ENCODE measurements at regions not wholly inside any gene's neighbourhood (a gene's known extent, or its start where the extent isn't known, plus 50 kb on each side); places are given as distances from the start of the nearest gene placed in this dataset.

DNA sequence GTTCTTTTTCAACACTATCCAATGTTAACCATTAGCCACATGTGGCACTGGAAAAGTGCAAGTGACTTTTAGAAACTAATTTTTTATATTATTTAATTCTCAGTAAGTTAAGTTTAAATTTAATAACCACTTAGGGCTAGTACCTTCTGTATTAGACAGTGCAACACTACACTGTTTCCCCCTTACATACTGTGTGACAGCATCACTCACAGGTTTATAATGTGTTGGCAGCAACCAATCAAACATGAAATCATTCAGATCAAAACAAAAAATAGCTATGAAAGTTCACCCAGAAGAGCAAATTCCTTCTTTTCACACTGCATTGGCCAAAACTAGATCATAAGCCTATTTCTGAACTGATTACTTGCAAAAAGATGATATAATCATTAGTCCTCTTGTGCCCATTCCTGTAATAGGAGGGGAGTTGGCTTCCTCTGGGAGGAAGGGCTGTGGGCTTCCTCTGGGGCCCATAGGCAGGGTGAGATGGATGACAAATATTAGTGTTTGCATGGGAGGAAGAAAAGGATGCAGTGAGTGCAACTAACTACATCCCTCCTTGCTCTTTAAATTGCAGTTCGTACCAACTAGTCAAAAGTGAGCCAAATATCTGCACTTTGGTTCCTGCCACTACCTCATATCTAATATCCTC, 708.1 kb upstream of the RGMB start:
- TF ChIP-seq RFX5 (IDR thresholded peaks at IDR 0.05; ENCODE audit: low read depth, low read length) (no peak), MAFK (IDR thresholded peaks at IDR 0.05; ENCODE audit: low read depth, low read length) (no peak), POLR2A (IDR thresholded peaks at IDR 0.05; ENCODE audit: low read depth, low read length) (no peak), BHLHE40 (IDR thresholded peaks at IDR 0.05; ENCODE audit: low read depth, low read length) (no peak), FOS (IDR thresholded peaks at IDR 0.05; ENCODE audit: low read depth, low read length) (no peak), RCOR1 (IDR thresholded peaks at IDR 0.05; ENCODE audit: insufficient replicate concordance, low read length) (no peak), RAD21 (IDR thresholded peaks at IDR 0.05; ENCODE audit: low read length) (no peak), CEBPB (IDR thresholded peaks at IDR 0.05; ENCODE audit: low read depth, low read length) (no peak), NFE2L2 (IDR thresholded peaks at IDR 0.05; ENCODE audit: low read depth, low read length) (no peak), SMC3 (IDR thresholded peaks at IDR 0.05; ENCODE audit: low read depth, low read length) (no peak)
- TF ChIP-seq, protein P1, sequence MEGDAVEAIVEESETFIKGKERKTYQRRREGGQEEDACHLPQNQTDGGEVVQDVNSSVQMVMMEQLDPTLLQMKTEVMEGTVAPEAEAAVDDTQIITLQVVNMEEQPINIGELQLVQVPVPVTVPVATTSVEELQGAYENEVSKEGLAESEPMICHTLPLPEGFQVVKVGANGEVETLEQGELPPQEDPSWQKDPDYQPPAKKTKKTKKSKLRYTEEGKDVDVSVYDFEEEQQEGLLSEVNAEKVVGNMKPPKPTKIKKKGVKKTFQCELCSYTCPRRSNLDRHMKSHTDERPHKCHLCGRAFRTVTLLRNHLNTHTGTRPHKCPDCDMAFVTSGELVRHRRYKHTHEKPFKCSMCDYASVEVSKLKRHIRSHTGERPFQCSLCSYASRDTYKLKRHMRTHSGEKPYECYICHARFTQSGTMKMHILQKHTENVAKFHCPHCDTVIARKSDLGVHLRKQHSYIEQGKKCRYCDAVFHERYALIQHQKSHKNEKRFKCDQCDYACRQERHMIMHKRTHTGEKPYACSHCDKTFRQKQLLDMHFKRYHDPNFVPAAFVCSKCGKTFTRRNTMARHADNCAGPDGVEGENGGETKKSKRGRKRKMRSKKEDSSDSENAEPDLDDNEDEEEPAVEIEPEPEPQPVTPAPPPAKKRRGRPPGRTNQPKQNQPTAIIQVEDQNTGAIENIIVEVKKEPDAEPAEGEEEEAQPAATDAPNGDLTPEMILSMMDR (conservative IDR thresholded peaks at IDR 0.05; ENCODE audit: low read depth, low read length): no peak
- TF ChIP-seq, protein P2, sequence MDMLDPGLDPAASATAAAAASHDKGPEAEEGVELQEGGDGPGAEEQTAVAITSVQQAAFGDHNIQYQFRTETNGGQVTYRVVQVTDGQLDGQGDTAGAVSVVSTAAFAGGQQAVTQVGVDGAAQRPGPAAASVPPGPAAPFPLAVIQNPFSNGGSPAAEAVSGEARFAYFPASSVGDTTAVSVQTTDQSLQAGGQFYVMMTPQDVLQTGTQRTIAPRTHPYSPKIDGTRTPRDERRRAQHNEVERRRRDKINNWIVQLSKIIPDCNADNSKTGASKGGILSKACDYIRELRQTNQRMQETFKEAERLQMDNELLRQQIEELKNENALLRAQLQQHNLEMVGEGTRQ (IDR thresholded peaks at IDR 0.05; ENCODE audit: low read depth, low read length): no peak
